Body of pancreas (tissue), 4 donors: ENCODE measurements at regions not wholly inside any gene's neighbourhood (a gene's known extent, or its start where the extent isn't known, plus 50 kb on each side); places are given as distances from the start of the nearest gene placed in this dataset.

Experiments used
- ATAC-seq: fragments of 150-250 bp; one replicate; pipeline ENCODE4 v1.9.1; 2016
- DNase-seq, 4 donors: peaks; one replicate each; pipeline ENCODE4 v3.0.0-alpha.2; 2019
- H3K27ac ChIP-seq, 4 donors: fragments of 200-600 bp; sonication (generic); 1 replicate in 3 of 4; 2 replicates in 1 of 4; pipeline versions ENCODE4 v1.5.1 to v1.6.1; 2016 to 2019; ENCODE audit warnings: mild to moderate bottlenecking in 1 of 4, mixed read lengths in 1 of 4, moderate library complexity in 1 of 4
- H3K27me3 ChIP-seq, 2 donors: fragments of 200-600 bp; sonication (generic); one replicate each; pipeline ENCODE4 v1.6.0; 2016; ENCODE audit warnings: mild to moderate bottlenecking in 1 of 2
- H3K36me3 ChIP-seq, 2 donors: fragments of 200-600 bp; sonication (generic); replicated peaks in 1 of 2; 2 replicates each; pipeline ENCODE4 v1.5.1; 2016; ENCODE audit warnings: low read depth in 2 of 2; ENCODE audit not compliant: insufficient read depth in 1 of 2
- H3K4me1 ChIP-seq: fragments of 200-600 bp; sonication (generic); one replicate; pipeline ENCODE4 v1.6.0; 2016
- H3K4me3 ChIP-seq, 2 donors: fragments of 200-600 bp; sonication (generic); 1 replicate in 1 of 2; 2 replicates in 1 of 2; pipeline ENCODE4 v1.5.1; 2016 to 2019
- H3K9me3 ChIP-seq, 3 donors: fragments of 200-600 bp; sonication (generic); 1 replicate in 2 of 3; 2 replicates in 1 of 3; pipeline ENCODE4 v1.5.1; 2016
- CTCF ChIP-seq, 7 experiments: fragments of 450-650 bp in 4 of 7; fragments of 200-600 bp in 3 of 7; sonication (generic) in 3 of 7; IDR thresholded peaks; one replicate each; pipeline ENCODE4 v1.5.1; 2016 to 2019; ENCODE audit warnings: antibody characterized with exemption in 7 of 7
- POLR2A ChIP-seq, 3 donors: fragments of 450-650 bp; IDR thresholded peaks; one replicate each; pipeline ENCODE4 v1.6.1; 2016; ENCODE audit warnings: antibody characterized with exemption in 3 of 3, mild to moderate bottlenecking in 2 of 3
- WGBS, 2 donors: methylation state at CpG; one replicate each; pipeline ENCODE4 v1.1.5; 2017; 5-methylcytosine and 5-hydroxymethylcytosine counted together
- intact Hi-C: fragments of 100-400 bp; cut with DNase I; formaldehyde crosslinking; loops from one replicate; pipeline ENCODE4 v1.15.1; 2023

GRCh38 chr6:76814496-76815458 lies 648.5 kb downstream of the HTR1B start:
- TF ChIP-seq POLR2A (IDR thresholded peaks at IDR 0.05): no peak
- no peak for TF ChIP-seq CTCF (IDR thresholded peaks at IDR 0.05)
- peak; percentile 87 for ATAC-seq
- Histone ChIP-seq H3K27ac (peak overlapping the region in 2 of 4 donors; percentile 9 to 29), H3K9me3 (peaks cover 0 to 5% (median 0%) of the 10 kb centered on the region in 3 donors), H3K36me3 (no peaks in the 10 kb centered on the region), H3K4me1 (peaks cover 7% of the 10 kb centered on the region), H3K4me3 (no peak overlapping the region), H3K27me3 (no peaks in the 10 kb centered on the region)
- WGBS, 2 donors: 17 to 21% methylated on average over 7 of the region's 7 CpGs
- intact Hi-C loops: no loop called here
- peak in 1 of 4 donors; percentile 25 for DNase-seq

- TF ChIP-seq POLR2A (IDR thresholded peaks at IDR 0.05) (no peak), CTCF (IDR thresholded peaks at IDR 0.05) (no peak)
- Histone ChIP-seq H3K36me3 (no peaks in the 10 kb centered on the region), H3K27ac (no peak overlapping the region), H3K9me3 (peaks cover 0 to 5% (median 0%) of the 10 kb centered on the region in 3 donors), H3K4me1 (peaks cover 7% of the 10 kb centered on the region), H3K4me3 (no peak overlapping the region), H3K27me3 (no peaks in the 10 kb centered on the region)
- WGBS, 2 donors: 94% methylated on average over 12 to 13 of the region's 13 CpGs
- intact Hi-C loops: no loop called here
- DNase-seq (no peak), ATAC-seq (no peak)
These were observed 653.0 kb downstream of the HTR1B start for GRCh38 chr6:76810286-76810685.

- intact Hi-C loops: no loop called here
These were observed 660.2 kb downstream of the HTR1B start for GRCh38 chr6:76803038-76803580.

GRCh38 chr6:76792394-76792793 lies 670.9 kb downstream of the HTR1B start:
- 81 to 86% methylated on average over 1 of the region's 1 CpG for WGBS, 2 donors
- Histone ChIP-seq H3K27me3 (no peaks in the 10 kb centered on the region), H3K4me3 (no peak overlapping the region), H3K27ac (no peak overlapping the region), H3K36me3 (no peaks in the 10 kb centered on the region), H3K9me3 (no peaks in the 10 kb centered on the region), H3K4me1 (peaks cover 53% of the 10 kb centered on the region)
- intact Hi-C loops: no loop called here
- TF ChIP-seq POLR2A (IDR thresholded peaks at IDR 0.05) (no peak), CTCF (IDR thresholded peaks at IDR 0.05) (no peak)
- DNase-seq (no peak), ATAC-seq (no peak)

More at GRCh38 chr6:76803038-76803580, 660.2 kb downstream of the HTR1B start:
- no peak for ATAC-seq
- Histone ChIP-seq H3K27me3 (no peaks in the 10 kb centered on the region), H3K27ac (peak overlapping the region in 1 of 4 donors; percentile 10), H3K4me3 (no peak overlapping the region), H3K36me3 (no peaks in the 10 kb centered on the region), H3K9me3 (no peaks in the 10 kb centered on the region), H3K4me1 (peaks cover 5% of the 10 kb centered on the region)
- no peak for TF ChIP-seq CTCF (IDR thresholded peaks at IDR 0.05)
- TF ChIP-seq POLR2A (IDR thresholded peaks at IDR 0.05): no peak
- 72 to 76% methylated on average over 2 to 5 of the region's 5 CpGs for WGBS, 2 donors
- no peak for DNase-seq
